ENCODE measurements at regions not wholly inside any gene's neighbourhood (a gene's known extent, or its start where the extent isn't known, plus 50 kb on each side); places are given as distances from the start of the nearest gene placed in this dataset.

GRCh38 chr2:7626139-7626537 is 708.9 kb downstream of the RNF144A start:
- no peaks in the 10 kb centered on the region for H3K4me1 ChIP-seq
- no peak overlapping the region for H3K9ac ChIP-seq
- H3K36me3 ChIP-seq: no peaks in the 10 kb centered on the region
- Mint-ChIP-seq H3K9me3 (no peaks in the 10 kb centered on the region), H3K4me1 (no peaks in the 10 kb centered on the region), H3K4me3 (no peak overlapping the region), H3K36me3 (no peaks in the 10 kb centered on the region), H3K27me3 (ENCODE audit: insufficient read depth, low read depth) (no peaks in the 10 kb centered on the region), H3K27ac (no peak overlapping the region)
- H3K9me3 ChIP-seq (ENCODE audit: low read depth): no peaks in the 10 kb centered on the region
- H3K79me2 ChIP-seq (ENCODE audit: low read depth): no peaks in the 10 kb centered on the region
- H3K4me2 ChIP-seq: no peak overlapping the region
- no peak for TF ChIP-seq CTCF (IDR thresholded peaks at IDR 0.05)
- no peaks in the 10 kb centered on the region for H4K20me1 ChIP-seq (ENCODE audit: low read depth)
- no peak overlapping the region for H2AFZ ChIP-seq (replicated peaks)
- no peak overlapping the region for H3K4me3 ChIP-seq
- DNase-seq (ENCODE audit: low spot score): no peak
- no peaks in the 10 kb centered on the region for H3F3A ChIP-seq (ENCODE audit: low read depth)
- H3K27me3 ChIP-seq: no peaks in the 10 kb centered on the region
- no peak overlapping the region for H3K27ac ChIP-seq

GRCh38 chr2:7627583-7627982 is 710.4 kb downstream of the RNF144A start:
- DNase-seq (ENCODE audit: low spot score): no peak
- no peaks in the 10 kb centered on the region for H4K20me1 ChIP-seq (ENCODE audit: low read depth)
- no peaks in the 10 kb centered on the region for H3K27me3 ChIP-seq
- Mint-ChIP-seq H3K27ac (no peak overlapping the region), H3K4me3 (no peak overlapping the region), H3K36me3 (no peaks in the 10 kb centered on the region), H3K9me3 (no peaks in the 10 kb centered on the region), H3K4me1 (no peaks in the 10 kb centered on the region), H3K27me3 (ENCODE audit: insufficient read depth, low read depth) (no peaks in the 10 kb centered on the region)
- H3K9ac ChIP-seq: no peak overlapping the region
- no peak overlapping the region for H2AFZ ChIP-seq (replicated peaks)
- TF ChIP-seq EZH2phosphoT487 (IDR thresholded peaks at IDR 0.05) (no peak), CTCF (IDR thresholded peaks at IDR 0.05) (no peak), EZH2 (IDR thresholded peaks at IDR 0.05) (no peak)
- H3F3A ChIP-seq (ENCODE audit: low read depth): no peaks in the 10 kb centered on the region
- no peak overlapping the region for H3K4me2 ChIP-seq
- no peak overlapping the region for H3K27ac ChIP-seq
- no peaks in the 10 kb centered on the region for H3K79me2 ChIP-seq (ENCODE audit: low read depth)
- H3K9me3 ChIP-seq (ENCODE audit: low read depth): no peaks in the 10 kb centered on the region
- no peaks in the 10 kb centered on the region for H3K4me1 ChIP-seq
- no peaks in the 10 kb centered on the region for H3K36me3 ChIP-seq
- no peak overlapping the region for H3K4me3 ChIP-seq

GRCh38 chr2:7632420-7632819 is 715.2 kb downstream of the RNF144A start:
- Histone ChIP-seq H4K20me1 (ENCODE audit: low read depth) (no peaks in the 10 kb centered on the region), H2AFZ (replicated peaks) (no peak overlapping the region), H3K4me1 (no peaks in the 10 kb centered on the region), H3K9me3 (ENCODE audit: low read depth) (no peaks in the 10 kb centered on the region), H3K9ac (no peak overlapping the region), H3K4me3 (no peak overlapping the region), H3K27me3 (no peaks in the 10 kb centered on the region), H3K36me3 (no peaks in the 10 kb centered on the region), H3F3A (ENCODE audit: low read depth) (no peaks in the 10 kb centered on the region), H3K79me2 (ENCODE audit: low read depth) (no peaks in the 10 kb centered on the region), H3K4me2 (no peak overlapping the region), H3K27ac (no peak overlapping the region)
- DNase-seq (ENCODE audit: low spot score): no peak
- Mint-ChIP-seq H3K4me3 (no peak overlapping the region), H3K36me3 (no peaks in the 10 kb centered on the region), H3K27me3 (ENCODE audit: insufficient read depth, low read depth) (no peaks in the 10 kb centered on the region), H3K9me3 (no peaks in the 10 kb centered on the region), H3K27ac (no peak overlapping the region), H3K4me1 (peaks cover 9% of the 10 kb centered on the region)
- TF ChIP-seq EZH2 (IDR thresholded peaks at IDR 0.05): no peak
- no peak for TF ChIP-seq CTCF (IDR thresholded peaks at IDR 0.05)
- TF ChIP-seq EZH2phosphoT487 (IDR thresholded peaks at IDR 0.05): no peak
